ENCODE measurements at regions not wholly inside any gene's neighbourhood (a gene's known extent, or its start where the extent isn't known, plus 50 kb on each side); places are given as distances from the start of the nearest gene placed in this dataset.
"Not testable (repeated sequence)": the region's sequence is repeated elsewhere in the genome, so short reads cannot be mapped to it uniquely, and the experiment has no call there.

DNA sequence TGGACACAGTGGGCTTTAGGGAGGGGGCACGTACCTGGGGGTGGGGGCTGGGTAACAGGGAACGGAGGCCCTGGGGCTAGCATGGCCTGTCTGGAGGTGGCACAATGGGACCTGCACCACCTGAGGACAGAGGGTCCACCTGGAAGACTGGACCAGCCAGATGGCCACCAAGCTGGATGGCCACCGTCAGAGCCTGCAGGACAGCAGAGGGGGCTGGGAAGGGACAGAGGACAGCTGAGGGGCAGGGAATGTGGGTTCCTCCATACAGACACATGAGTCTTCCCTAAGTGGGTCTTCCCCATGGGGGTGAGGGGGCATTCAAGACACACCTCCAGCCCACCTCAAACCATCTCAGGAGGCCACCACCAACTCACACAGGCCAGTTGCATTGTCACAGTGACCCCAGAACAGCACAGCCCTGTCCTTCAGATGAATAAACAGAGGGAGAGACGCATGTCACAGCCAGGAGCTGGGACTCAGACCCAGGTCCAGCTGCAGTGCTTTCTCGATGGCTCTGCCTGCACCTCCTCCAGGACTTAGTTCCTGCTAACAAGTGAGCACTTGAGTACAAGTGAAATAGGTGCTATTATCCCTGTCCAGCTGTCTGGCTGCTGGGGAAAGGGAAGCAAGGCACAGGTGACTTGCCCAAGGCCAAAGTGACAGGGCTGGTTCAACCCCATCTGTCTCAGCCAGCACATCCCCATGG is 52.4 kb upstream of the CSPG4 start:
- not testable (repeated sequence) for DNase-seq (ENCODE audit: low read depth, low spot score); H3K4me3 ChIP-seq (ENCODE audit: low read length)

- not testable (repeated sequence) for H3K4me3 ChIP-seq (ENCODE audit: low read length); DNase-seq (ENCODE audit: low read depth, low spot score)
Observed at GRCh38 chr15:75763635-75764600, 51.3 kb upstream of the CSPG4 start.

GRCh38 chr15:75763137-75763611 is 50.5 kb upstream of the CSPG4 start:
- no peak overlapping the region for H3K4me3 ChIP-seq (ENCODE audit: low read length)
- no peak for DNase-seq (ENCODE audit: low read depth, low spot score)
